ENCODE measurements at regions not wholly inside any gene's neighbourhood (a gene's known extent, or its start where the extent isn't known, plus 50 kb on each side); places are given as distances from the start of the nearest gene placed in this dataset.

DNA sequence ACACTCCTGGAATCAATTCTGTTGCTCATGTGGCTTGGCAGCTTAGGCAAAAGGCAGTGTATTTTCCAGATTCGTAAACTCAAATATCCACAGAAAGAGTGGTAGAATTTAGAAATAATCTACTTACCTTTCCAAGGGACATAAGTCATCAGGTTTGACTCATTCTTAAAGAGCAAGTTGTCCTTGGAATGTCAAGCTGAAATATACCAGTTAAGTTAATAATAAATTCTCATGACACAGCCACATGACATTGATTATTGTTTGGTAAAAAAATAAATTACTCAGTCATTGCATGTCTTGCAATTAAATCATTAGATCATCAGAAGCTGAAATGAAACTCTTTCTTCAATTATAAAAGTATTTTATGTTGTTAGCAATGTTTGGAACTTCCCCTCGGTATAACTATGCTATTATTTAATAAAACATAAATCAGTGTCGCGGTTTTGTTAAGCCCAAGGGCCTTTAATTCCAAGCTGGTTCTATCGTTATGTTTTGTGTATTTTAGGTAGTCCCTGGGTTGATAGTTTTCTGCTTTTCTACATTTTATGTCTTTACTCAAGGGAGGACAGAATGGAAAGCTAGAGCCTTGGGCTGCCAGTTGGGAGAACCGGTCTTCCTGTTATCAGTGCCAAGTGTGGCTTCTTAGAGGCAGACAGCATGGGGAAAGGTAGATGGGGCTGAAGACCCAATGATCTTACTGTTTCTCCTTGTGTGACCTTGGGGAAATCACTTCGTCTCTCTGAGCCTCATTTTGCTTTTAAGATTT lies 79.3 kb upstream of the PRLR start:
- no peak overlapping the region for H3K4me2 ChIP-seq (ENCODE audit: low read depth, low read length)
- no peak for DNase-seq
- in situ Hi-C loops (cut with MboI; ENCODE audit: low sequenced_read_pairs): no loop called here

More for the DNA sequence above, 79.3 kb upstream of the PRLR start:
- Histone ChIP-seq H4K91ac (ENCODE audit: insufficient read depth, low read depth, low read length) (no peak overlapping the region), H2BK20ac (ENCODE audit: low read depth, low read length) (no peak overlapping the region), H3K27ac (ENCODE audit: insufficient read depth, low read length) (no peak overlapping the region), H2BK120ac (ENCODE audit: low read depth, low read length) (no peak overlapping the region), H2BK5ac (ENCODE audit: low read depth, low read length, poor library complexity, severe bottlenecking) (no peak overlapping the region), H3K56ac (ENCODE audit: extremely low read depth, insufficient read depth, low read length) (no peak overlapping the region), H4K8ac (ENCODE audit: low read depth in 2 of 2, low read length in 2 of 2) (no peak overlapping the region), H3K14ac (replicated peaks; ENCODE audit: low read depth, low read length) (no peak overlapping the region), H3K9ac (ENCODE audit: low read depth, low read length) (no peak overlapping the region), H3K23ac (ENCODE audit: low read depth, low read length) (no peak overlapping the region), H4K20me1 (ENCODE audit: insufficient read depth, low read length) (no peaks in the 10 kb centered on the region), H3K4me3 (ENCODE audit: insufficient read depth, low read depth, low read length) (no peak overlapping the region), H3K4ac (ENCODE audit: low read depth, low read length) (no peak overlapping the region), H3K18ac (ENCODE audit: low read depth, low read length) (no peak overlapping the region), H2AK5ac (ENCODE audit: low read depth, low read length) (no peak overlapping the region), H3K9me3 (ENCODE audit: control insufficient read depth, insufficient read depth, low read length) (no peaks in the 10 kb centered on the region), H2AFZ (replicated peaks; ENCODE audit: low read length, poor library complexity) (no peak overlapping the region), H2AK9ac (replicated peaks; ENCODE audit: low read depth, low read length, poor library complexity) (no peak overlapping the region), H3K36me3 (ENCODE audit: control insufficient read depth, insufficient read depth, low read length) (no peaks in the 10 kb centered on the region), H4K5ac (ENCODE audit: low read depth, low read length) (no peak overlapping the region), H3K27me3 (ENCODE audit: control insufficient read depth, insufficient read depth, low read length) (no peaks in the 10 kb centered on the region), H3K4me1 (ENCODE audit: control insufficient read depth, insufficient read depth, low read length) (no peaks in the 10 kb centered on the region), H3K79me1 (ENCODE audit: low read depth in 1 of 2, low read length in 2 of 2) (no peaks in the 10 kb centered on the region), H2BK15ac (ENCODE audit: low read depth, low read length) (no peak overlapping the region), H3K9me1 (ENCODE audit: insufficient read depth, low read length) (no peaks in the 10 kb centered on the region)
- 50% methylated on average over 2 of the region's 7 CpGs; no CpG with 5 or more reads in 1 of the 2 experiments for WGBS, 2 experiments (ENCODE audit: extremely low coverage in 2 of 2, insufficient read length in 1 of 2)
- intact Hi-C loops (cut with micrococcal nuclease) (no loop called here), dilution Hi-C loops (cut with HindIII; ENCODE audit: low sequenced_read_pairs, unreplicated experiment) (no loop called here)
- TF ChIP-seq RCOR1 (IDR thresholded peaks at IDR 0.05; ENCODE audit: insufficient replicate concordance, low read length) (no peak), FOS (IDR thresholded peaks at IDR 0.05; ENCODE audit: low read depth, low read length) (no peak), CEBPB (IDR thresholded peaks at IDR 0.05; ENCODE audit: low read depth, low read length) (no peak), MAFK (IDR thresholded peaks at IDR 0.05; ENCODE audit: low read depth, low read length) (no peak), MXI1 (IDR thresholded peaks at IDR 0.05; ENCODE audit: borderline replicate concordance, low read depth, low read length) (no peak), POLR2A (IDR thresholded peaks at IDR 0.05; ENCODE audit: low read depth, low read length) (no peak), RAD21 (IDR thresholded peaks at IDR 0.05; ENCODE audit: low read length) (no peak), NFE2L2 (IDR thresholded peaks at IDR 0.05; ENCODE audit: low read depth, low read length) (no peak), CHD1 (IDR thresholded peaks at IDR 0.05; ENCODE audit: low read depth, low read length) (no peak), BHLHE40 (IDR thresholded peaks at IDR 0.05; ENCODE audit: low read depth, low read length) (no peak), RFX5 (IDR thresholded peaks at IDR 0.05; ENCODE audit: low read depth, low read length) (no peak), SMC3 (IDR thresholded peaks at IDR 0.05; ENCODE audit: low read depth, low read length) (no peak), MAZ (IDR thresholded peaks at IDR 0.05; ENCODE audit: borderline replicate concordance, low read depth, low read length) (no peak)
- TF ChIP-seq, protein P1, sequence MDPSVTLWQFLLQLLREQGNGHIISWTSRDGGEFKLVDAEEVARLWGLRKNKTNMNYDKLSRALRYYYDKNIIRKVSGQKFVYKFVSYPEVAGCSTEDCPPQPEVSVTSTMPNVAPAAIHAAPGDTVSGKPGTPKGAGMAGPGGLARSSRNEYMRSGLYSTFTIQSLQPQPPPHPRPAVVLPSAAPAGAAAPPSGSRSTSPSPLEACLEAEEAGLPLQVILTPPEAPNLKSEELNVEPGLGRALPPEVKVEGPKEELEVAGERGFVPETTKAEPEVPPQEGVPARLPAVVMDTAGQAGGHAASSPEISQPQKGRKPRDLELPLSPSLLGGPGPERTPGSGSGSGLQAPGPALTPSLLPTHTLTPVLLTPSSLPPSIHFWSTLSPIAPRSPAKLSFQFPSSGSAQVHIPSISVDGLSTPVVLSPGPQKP (IDR thresholded peaks at IDR 0.05; ENCODE audit: borderline replicate concordance, low read depth, low read length): no peak
- TF ChIP-seq, protein P2, sequence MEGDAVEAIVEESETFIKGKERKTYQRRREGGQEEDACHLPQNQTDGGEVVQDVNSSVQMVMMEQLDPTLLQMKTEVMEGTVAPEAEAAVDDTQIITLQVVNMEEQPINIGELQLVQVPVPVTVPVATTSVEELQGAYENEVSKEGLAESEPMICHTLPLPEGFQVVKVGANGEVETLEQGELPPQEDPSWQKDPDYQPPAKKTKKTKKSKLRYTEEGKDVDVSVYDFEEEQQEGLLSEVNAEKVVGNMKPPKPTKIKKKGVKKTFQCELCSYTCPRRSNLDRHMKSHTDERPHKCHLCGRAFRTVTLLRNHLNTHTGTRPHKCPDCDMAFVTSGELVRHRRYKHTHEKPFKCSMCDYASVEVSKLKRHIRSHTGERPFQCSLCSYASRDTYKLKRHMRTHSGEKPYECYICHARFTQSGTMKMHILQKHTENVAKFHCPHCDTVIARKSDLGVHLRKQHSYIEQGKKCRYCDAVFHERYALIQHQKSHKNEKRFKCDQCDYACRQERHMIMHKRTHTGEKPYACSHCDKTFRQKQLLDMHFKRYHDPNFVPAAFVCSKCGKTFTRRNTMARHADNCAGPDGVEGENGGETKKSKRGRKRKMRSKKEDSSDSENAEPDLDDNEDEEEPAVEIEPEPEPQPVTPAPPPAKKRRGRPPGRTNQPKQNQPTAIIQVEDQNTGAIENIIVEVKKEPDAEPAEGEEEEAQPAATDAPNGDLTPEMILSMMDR (conservative IDR thresholded peaks at IDR 0.05; ENCODE audit: low read depth, low read length): no peak
- TF ChIP-seq, protein P3, sequence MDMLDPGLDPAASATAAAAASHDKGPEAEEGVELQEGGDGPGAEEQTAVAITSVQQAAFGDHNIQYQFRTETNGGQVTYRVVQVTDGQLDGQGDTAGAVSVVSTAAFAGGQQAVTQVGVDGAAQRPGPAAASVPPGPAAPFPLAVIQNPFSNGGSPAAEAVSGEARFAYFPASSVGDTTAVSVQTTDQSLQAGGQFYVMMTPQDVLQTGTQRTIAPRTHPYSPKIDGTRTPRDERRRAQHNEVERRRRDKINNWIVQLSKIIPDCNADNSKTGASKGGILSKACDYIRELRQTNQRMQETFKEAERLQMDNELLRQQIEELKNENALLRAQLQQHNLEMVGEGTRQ (IDR thresholded peaks at IDR 0.05; ENCODE audit: low read depth, low read length): no peak
- CTCF ChIA-PET: no interaction called here
- POLR2A ChIA-PET (ENCODE audit: unreplicated experiment): no interaction called here
- no TSS peak for BruUV-seq (replicated peaks)
- no peak for ATAC-seq (ENCODE audit: low read depth)

Data from IMR-90 (cell line).